Peyer's patch (tissue), 4 donors: ENCODE measurements at regions not wholly inside any gene's neighbourhood (a gene's known extent, or its start where the extent isn't known, plus 50 kb on each side); places are given as distances from the start of the nearest gene placed in this dataset.

Experiments
- DNase-seq, 3 donors: peaks; one replicate each; pipeline ENCODE4 v3.0.0-alpha.2; 2017 to 2019
- H3K27ac ChIP-seq, 4 donors: fragments of 200-600 bp; sonication (generic); one replicate each; pipeline ENCODE4 v1.5.1; 2016 to 2019
- H3K27me3 ChIP-seq, 2 donors: fragments of 200-600 bp; sonication (generic); one replicate each; pipeline ENCODE4 v1.5.1; 2019
- H3K36me3 ChIP-seq, 3 donors: fragments of 200-600 bp; sonication (generic); one replicate each; pipeline ENCODE4 v1.5.1; 2016 to 2019
- H3K4me1 ChIP-seq, 4 donors: fragments of 200-600 bp; sonication (generic); one replicate each; pipeline ENCODE4 v1.5.1; 2016 to 2019
- H3K4me3 ChIP-seq, 4 donors: fragments of 200-600 bp; sonication (generic); 1 replicate in 3 of 4; 2 replicates in 1 of 4; pipeline ENCODE4 v1.5.1; 2016 to 2019; ENCODE audit warnings: mild to moderate bottlenecking in 1 of 4
- H3K9me3 ChIP-seq, 4 donors: fragments of 200-600 bp; sonication (generic); one replicate each; pipeline ENCODE4 v1.5.1; 2016 to 2019; ENCODE audit warnings: mild to moderate bottlenecking in 1 of 4
- POLR2A ChIP-seq, 2 donors: fragments of 450-650 bp; IDR thresholded peaks; one replicate each; pipeline ENCODE4 v1.5.1; 2017; ENCODE audit warnings: antibody characterized with exemption in 2 of 2, mild to moderate bottlenecking in 2 of 2, moderate library complexity in 2 of 2
- TF ChIP-seq, protein P1 (sequence below), 6 experiments: fragments of 450-650 bp in 4 of 6; fragments of 200-600 bp in 2 of 6; sonication (generic) in 1 of 6; IDR thresholded peaks; one replicate each; pipeline ENCODE4 v1.5.1; 2017 to 2019; ENCODE audit warnings: antibody characterized with exemption in 6 of 6, mild to moderate bottlenecking in 3 of 6, moderate library complexity in 1 of 6

DNA sequence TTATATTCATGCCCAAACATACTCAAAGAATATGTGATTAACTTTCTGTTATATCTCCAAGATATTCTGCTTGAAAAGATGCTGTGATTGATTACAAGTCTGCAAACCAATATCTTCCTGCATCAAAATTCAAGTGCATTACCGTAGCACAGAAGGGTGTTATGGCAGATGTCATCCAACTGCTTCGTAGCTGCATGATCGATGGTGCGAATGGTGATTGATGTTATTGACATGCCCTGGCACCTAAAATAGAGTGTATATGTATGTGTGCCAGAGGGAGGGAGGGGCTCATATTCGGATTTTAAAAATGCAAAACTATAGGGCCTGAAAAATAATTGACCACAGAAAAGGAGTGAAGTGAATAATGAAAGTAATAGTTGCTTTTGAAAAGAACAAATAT, 882.1 kb upstream of the NUDT12 start:
- H3K4me3 ChIP-seq: no peak overlapping the region
- H3K9me3 ChIP-seq: no peaks in the 10 kb centered on the region
- TF ChIP-seq, protein P1, sequence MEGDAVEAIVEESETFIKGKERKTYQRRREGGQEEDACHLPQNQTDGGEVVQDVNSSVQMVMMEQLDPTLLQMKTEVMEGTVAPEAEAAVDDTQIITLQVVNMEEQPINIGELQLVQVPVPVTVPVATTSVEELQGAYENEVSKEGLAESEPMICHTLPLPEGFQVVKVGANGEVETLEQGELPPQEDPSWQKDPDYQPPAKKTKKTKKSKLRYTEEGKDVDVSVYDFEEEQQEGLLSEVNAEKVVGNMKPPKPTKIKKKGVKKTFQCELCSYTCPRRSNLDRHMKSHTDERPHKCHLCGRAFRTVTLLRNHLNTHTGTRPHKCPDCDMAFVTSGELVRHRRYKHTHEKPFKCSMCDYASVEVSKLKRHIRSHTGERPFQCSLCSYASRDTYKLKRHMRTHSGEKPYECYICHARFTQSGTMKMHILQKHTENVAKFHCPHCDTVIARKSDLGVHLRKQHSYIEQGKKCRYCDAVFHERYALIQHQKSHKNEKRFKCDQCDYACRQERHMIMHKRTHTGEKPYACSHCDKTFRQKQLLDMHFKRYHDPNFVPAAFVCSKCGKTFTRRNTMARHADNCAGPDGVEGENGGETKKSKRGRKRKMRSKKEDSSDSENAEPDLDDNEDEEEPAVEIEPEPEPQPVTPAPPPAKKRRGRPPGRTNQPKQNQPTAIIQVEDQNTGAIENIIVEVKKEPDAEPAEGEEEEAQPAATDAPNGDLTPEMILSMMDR (IDR thresholded peaks at IDR 0.05): no peak
- TF ChIP-seq POLR2A (IDR thresholded peaks at IDR 0.05): no peak
- H3K36me3 ChIP-seq: no peaks in the 10 kb centered on the region
- H3K27ac ChIP-seq: no peak overlapping the region
- no peak for DNase-seq
- H3K27me3 ChIP-seq: no peaks in the 10 kb centered on the region
- no peaks in the 10 kb centered on the region for H3K4me1 ChIP-seq

DNA sequence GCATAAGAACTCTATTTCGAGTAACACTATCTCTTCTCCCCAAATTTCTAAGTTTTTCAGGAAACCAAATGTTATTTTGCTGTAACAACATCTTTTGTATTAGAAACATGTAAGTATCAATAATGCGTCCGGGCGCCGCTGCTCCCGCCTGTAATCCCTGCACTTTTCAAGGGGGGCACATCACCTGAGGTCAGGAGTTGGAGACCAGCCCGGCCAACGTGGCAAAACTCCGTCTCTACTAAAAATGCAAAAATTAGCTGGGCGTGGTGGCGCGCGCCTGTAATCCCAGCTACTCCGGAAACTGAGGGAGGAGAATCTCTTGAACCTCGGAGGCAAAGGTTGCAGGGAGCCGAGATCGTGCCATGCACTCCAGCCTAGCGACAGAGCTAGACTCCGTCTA, 881.1 kb upstream of the NUDT12 start:
- DNase-seq: no peak
- no peak overlapping the region for H3K27ac ChIP-seq
- H3K4me3 ChIP-seq: no peak overlapping the region
- no peaks in the 10 kb centered on the region for H3K4me1 ChIP-seq
- no peaks in the 10 kb centered on the region for H3K9me3 ChIP-seq
- TF ChIP-seq, protein P1 (IDR thresholded peaks at IDR 0.05): no peak
- no peak for TF ChIP-seq POLR2A (IDR thresholded peaks at IDR 0.05)
- H3K27me3 ChIP-seq: no peaks in the 10 kb centered on the region
- H3K36me3 ChIP-seq: no peaks in the 10 kb centered on the region

DNA sequence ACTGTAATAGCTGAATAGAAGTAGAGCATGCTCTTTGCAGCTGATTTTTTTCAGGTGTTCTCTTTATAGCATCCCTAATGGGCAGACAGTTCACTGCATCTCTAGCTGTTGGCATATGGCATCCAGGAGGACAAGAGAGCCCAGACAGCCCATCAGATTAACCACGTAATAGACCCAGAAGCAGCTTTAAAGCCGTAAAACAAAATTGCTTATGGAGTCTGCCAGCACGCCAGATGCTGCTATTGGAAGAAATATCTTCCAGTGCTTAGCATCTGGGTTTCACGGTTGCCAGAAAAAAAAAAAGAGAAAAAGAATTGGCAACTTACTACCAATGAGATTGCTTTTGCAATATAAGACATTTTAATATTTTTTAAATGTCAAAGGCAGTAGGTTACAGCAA, 869.4 kb upstream of the NUDT12 start:
- DNase-seq: no peak
- Histone ChIP-seq H3K27ac (no peak overlapping the region), H3K4me3 (no peak overlapping the region), H3K36me3 (no peaks in the 10 kb centered on the region), H3K4me1 (no peaks in the 10 kb centered on the region), H3K27me3 (no peaks in the 10 kb centered on the region), H3K9me3 (no peaks in the 10 kb centered on the region)
- TF ChIP-seq, protein P1 (IDR thresholded peaks at IDR 0.05): no peak
- no peak for TF ChIP-seq POLR2A (IDR thresholded peaks at IDR 0.05)

DNA sequence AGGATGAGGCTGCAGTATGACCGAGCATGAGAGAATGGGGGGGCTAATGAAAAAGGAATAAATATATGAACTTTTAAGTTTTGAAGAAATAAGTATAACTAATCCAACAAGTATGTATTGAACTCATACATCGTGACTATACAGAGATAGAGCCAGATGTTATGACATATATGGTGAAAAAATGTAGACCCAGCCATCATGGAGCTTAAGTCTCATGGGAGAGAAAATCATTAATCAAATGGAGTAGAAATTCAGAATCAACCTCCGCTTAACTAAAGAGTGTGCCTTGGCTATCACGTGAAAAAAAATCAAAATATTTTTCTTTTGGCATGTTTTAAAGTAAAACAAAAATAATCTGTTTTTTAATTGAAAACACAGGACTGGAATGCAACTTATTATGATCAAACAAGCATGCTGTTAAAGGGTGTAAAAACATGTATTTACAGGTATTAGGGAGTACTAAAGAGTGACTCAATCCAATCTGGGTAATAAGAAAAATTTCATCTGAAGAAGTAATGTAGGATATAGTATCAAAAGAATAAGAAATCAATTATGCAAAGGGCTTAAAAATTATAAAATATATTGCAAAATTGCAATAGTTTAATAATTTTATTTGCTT, 868.5 kb upstream of the NUDT12 start:
- Histone ChIP-seq H3K9me3 (no peaks in the 10 kb centered on the region), H3K27me3 (no peaks in the 10 kb centered on the region), H3K4me1 (no peaks in the 10 kb centered on the region), H3K27ac (no peak overlapping the region), H3K36me3 (no peaks in the 10 kb centered on the region), H3K4me3 (no peak overlapping the region)
- no peak for DNase-seq
- TF ChIP-seq, protein P1 (IDR thresholded peaks at IDR 0.05): no peak
- TF ChIP-seq POLR2A (IDR thresholded peaks at IDR 0.05): no peak

DNA sequence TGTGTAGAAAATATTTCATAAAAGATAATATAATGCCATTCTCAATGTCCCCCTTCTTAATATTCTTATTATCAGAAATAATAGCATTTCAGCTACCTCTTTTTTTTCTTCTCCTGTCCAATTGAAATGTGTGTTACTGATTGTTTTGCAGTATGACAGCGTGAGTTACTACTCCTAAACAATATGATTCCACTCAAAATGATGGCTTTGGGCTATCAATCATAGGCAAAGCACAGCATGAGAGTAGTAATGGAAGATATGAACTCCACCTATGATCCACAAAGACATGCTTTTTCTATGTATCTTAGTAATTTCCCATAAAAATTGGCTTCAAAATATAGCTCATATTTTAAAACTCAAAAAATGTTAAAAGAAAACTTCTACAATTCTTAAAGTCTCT, 867.3 kb upstream of the NUDT12 start:
- no peak overlapping the region for H3K4me3 ChIP-seq

More for the DNA sequence above, 867.3 kb upstream of the NUDT12 start:
- Histone ChIP-seq H3K4me1 (no peaks in the 10 kb centered on the region), H3K36me3 (no peaks in the 10 kb centered on the region), H3K27me3 (no peaks in the 10 kb centered on the region), H3K9me3 (no peaks in the 10 kb centered on the region), H3K27ac (no peak overlapping the region)
- DNase-seq: no peak
- no peak for TF ChIP-seq POLR2A (IDR thresholded peaks at IDR 0.05)
- TF ChIP-seq, protein P1 (IDR thresholded peaks at IDR 0.05): no peak
